CD14-positive monocyte (primary cell): ENCODE measurements at regions not wholly inside any gene's neighbourhood (a gene's known extent, or its start where the extent isn't known, plus 50 kb on each side); places are given as distances from the start of the nearest gene placed in this dataset.

Source experiments
- DNase-seq, 3 donors: peaks; one replicate each; pipeline ENCODE4 v3.0.0-alpha.2; 2011 to 2022
- H2AFZ ChIP-seq: 2 replicates; pipeline ENCODE4 v1.6.0; 2012; ENCODE audit warnings: mild to moderate bottlenecking, low read depth, low read length, inconsistent platforms; ENCODE audit not compliant: insufficient read depth, poor library complexity, severe bottlenecking
- H3K27ac ChIP-seq, 2 donors: 1 replicate in 1 of 2; 2 replicates in 1 of 2; pipeline ENCODE4 v1.5.1; 2012 to 2013; ENCODE audit warnings: low read length in 2 of 2, control low read depth in 1 of 2, inconsistent platforms in 1 of 2, low read depth in 1 of 2, mild to moderate bottlenecking in 1 of 2
- H3K27me3 ChIP-seq, 2 donors: one replicate each; pipeline versions ENCODE4 v1.6.0 to v1.6.1; 2011 to 2013; ENCODE audit warnings: low read length in 2 of 2; ENCODE audit not compliant: control insufficient read depth in 2 of 2, insufficient read depth in 2 of 2
- H3K36me3 ChIP-seq, 2 donors: replicated peaks in 1 of 2; 1 replicate in 1 of 2; 2 replicates in 1 of 2; pipeline versions ENCODE4 v1.5.1 to v1.6.1; 2012 to 2013; ENCODE audit warnings: low read length in 2 of 2, control low read depth in 1 of 2, inconsistent platforms in 1 of 2, mild to moderate bottlenecking in 1 of 2; ENCODE audit not compliant: insufficient read depth in 2 of 2, control insufficient read depth in 1 of 2
- H3K4me1 ChIP-seq, 2 donors: 1 replicate in 1 of 2; 2 replicates in 1 of 2; pipeline versions ENCODE4 v1.5.1 to v1.6.1; 2012 to 2013; ENCODE audit warnings: low read length in 2 of 2, control low read depth in 1 of 2, inconsistent platforms in 1 of 2, mild to moderate bottlenecking in 1 of 2, moderate library complexity in 1 of 2; ENCODE audit not compliant: insufficient read depth in 2 of 2, control insufficient read depth in 1 of 2
- H3K4me2 ChIP-seq: replicated peaks from 2 replicates; pipeline ENCODE3; 2012; ENCODE audit warnings: low read length, moderate library complexity, mild to moderate bottlenecking; ENCODE audit not compliant: poor library complexity, severe bottlenecking; ENCODE audit errors: extremely low read depth
- H3K4me3 ChIP-seq, 3 experiments: fragments of 200-600 bp in 1 of 3; sonication (generic) in 1 of 3; replicated peaks in 1 of 3; 1 replicate in 2 of 3; 2 replicates in 1 of 3; pipeline ENCODE4 v1.5.1; 2011 to 2013; ENCODE audit warnings: low read length in 3 of 3, mild to moderate bottlenecking in 3 of 3, control low read depth in 2 of 3, low read depth in 2 of 3, inconsistent platforms in 1 of 3, moderate library complexity in 1 of 3
- H3K79me2 ChIP-seq: 2 replicates; pipeline ENCODE4 v1.6.0; 2012; ENCODE audit warnings: mild to moderate bottlenecking, control low read depth, inconsistent platforms, low read length, moderate library complexity; ENCODE audit not compliant: insufficient read depth
- H3K9ac ChIP-seq: 2 replicates; pipeline ENCODE4 v1.6.0; 2017; ENCODE audit warnings: low read length, mild to moderate bottlenecking; ENCODE audit not compliant: insufficient read depth, poor library complexity, severe bottlenecking
- H3K9me3 ChIP-seq, 2 donors: replicated peaks in 1 of 2; 1 replicate in 1 of 2; 2 replicates in 1 of 2; pipeline versions ENCODE4 v1.5.1 to v1.6.1; 2012 to 2013; ENCODE audit warnings: low read length in 2 of 2, control low read depth in 1 of 2; ENCODE audit not compliant: control insufficient read depth in 1 of 2, insufficient read depth in 1 of 2
- H4K20me1 ChIP-seq: 2 replicates; pipeline ENCODE4 v1.6.0; 2012; ENCODE audit warnings: mild to moderate bottlenecking, low read length, control low read depth, moderate library complexity; ENCODE audit not compliant: insufficient read depth
- H3K27ac Mint-ChIP-seq, 7 donors: one replicate each; pipeline ENCODE4 v1.8.0; 2020; ENCODE audit warnings: mild to moderate bottlenecking in 7 of 7, mixed read lengths in 7 of 7, moderate library complexity in 6 of 7, inconsistent platforms in 2 of 7
- H3K27me3 Mint-ChIP-seq, 3 donors: one replicate each; pipeline ENCODE4 v1.8.0; 2021 to 2022; ENCODE audit warnings: low read depth in 3 of 3, mild to moderate bottlenecking in 3 of 3, mixed read lengths in 3 of 3, moderate library complexity in 3 of 3, inconsistent platforms in 1 of 3
- H3K36me3 Mint-ChIP-seq, 2 donors: one replicate each; pipeline ENCODE4 v1.8.0; 2020; ENCODE audit warnings: mixed read lengths in 2 of 2, inconsistent platforms in 1 of 2, mild to moderate bottlenecking in 1 of 2
- H3K4me1 Mint-ChIP-seq: one replicate; pipeline ENCODE4 v1.8.0; 2020; ENCODE audit warnings: mild to moderate bottlenecking, mixed read lengths
- H3K4me3 Mint-ChIP-seq, 2 donors: one replicate each; pipeline ENCODE4 v1.8.0; 2020; ENCODE audit warnings: mild to moderate bottlenecking in 2 of 2, mixed read lengths in 2 of 2, moderate library complexity in 1 of 2
- H3K9me3 Mint-ChIP-seq, 7 donors: one replicate each; pipeline ENCODE4 v1.8.0; 2020 to 2022; ENCODE audit warnings: mixed read lengths in 7 of 7, mild to moderate bottlenecking in 6 of 7, moderate library complexity in 6 of 7, inconsistent platforms in 2 of 7
- CTCF ChIP-seq: fragments of 200-600 bp; IDR thresholded peaks from one replicate; pipeline ENCODE4 v1.8.0; 2022; ENCODE audit warnings: antibody characterized with exemption, mild to moderate bottlenecking
- WGBS: methylation state at CpG from one replicate; pipeline ENCODE4 v1.1.5; 2013; ENCODE audit warnings: missing lambda C conversion rate; ENCODE audit not compliant: insufficient coverage; 5-methylcytosine and 5-hydroxymethylcytosine counted together
- intact Hi-C, 2 donors: fragments of 100-400 bp; cut with micrococcal nuclease; formaldehyde crosslinking; loops; one replicate each; pipeline versions ENCODE4 v1.15.0 to v1.15.1; 2023

GRCh38 chr7:48832303-48832845 is 92.0 kb upstream of the CDC14C start:
- no peaks in the 10 kb centered on the region for H4K20me1 ChIP-seq
- no peak overlapping the region for H3K27ac ChIP-seq
- no peak overlapping the region for H3K4me2 ChIP-seq
- DNase-seq, result no peak
- intact Hi-C loops, result no loop called here
- H3K9ac ChIP-seq, result no peak overlapping the region
- no peaks in the 10 kb centered on the region for H3K4me1 ChIP-seq
- no peak overlapping the region for H3K4me3 ChIP-seq
- no peak for TF ChIP-seq CTCF
- no peaks in the 10 kb centered on the region for H3K36me3 ChIP-seq
- no peak overlapping the region for H2AFZ ChIP-seq
- H3K9me3 Mint-ChIP-seq, result peaks cover 0 to 10% (median 2%) of the 10 kb centered on the region in 7 donors
- no peak overlapping the region for H3K27ac Mint-ChIP-seq
- no peaks in the 10 kb centered on the region for H3K79me2 ChIP-seq
- H3K36me3 Mint-ChIP-seq, result no peaks in the 10 kb centered on the region
- H3K9me3 ChIP-seq, result no peaks in the 10 kb centered on the region
- H3K27me3 Mint-ChIP-seq, result no peaks in the 10 kb centered on the region
- H3K4me1 Mint-ChIP-seq, result no peaks in the 10 kb centered on the region
- no peaks in the 10 kb centered on the region for H3K27me3 ChIP-seq
- H3K4me3 Mint-ChIP-seq, result no peak overlapping the region
- WGBS, result 100% methylated on average over 1 of the region's 4 CpGs

GRCh38 chr7:48837266-48837665 is 87.1 kb upstream of the CDC14C start:
- Mint-ChIP-seq H3K27ac (no peak overlapping the region), H3K36me3 (no peaks in the 10 kb centered on the region), H3K27me3 (no peaks in the 10 kb centered on the region), H3K4me3 (no peak overlapping the region), H3K4me1 (no peaks in the 10 kb centered on the region), H3K9me3 (peaks cover 0 to 7% (median 3%) of the 10 kb centered on the region in 7 donors)
- TF ChIP-seq CTCF, result no peak
- Histone ChIP-seq H3K4me2 (no peak overlapping the region), H3K9me3 (no peaks in the 10 kb centered on the region), H3K9ac (no peak overlapping the region), H2AFZ (no peak overlapping the region), H3K79me2 (no peaks in the 10 kb centered on the region), H4K20me1 (no peaks in the 10 kb centered on the region), H3K4me3 (no peak overlapping the region), H3K4me1 (no peaks in the 10 kb centered on the region), H3K36me3 (no peaks in the 10 kb centered on the region), H3K27me3 (no peaks in the 10 kb centered on the region), H3K27ac (no peak overlapping the region)
- no CpG with 5 or more reads among the region's 1 CpG for WGBS
- DNase-seq, result no peak
- intact Hi-C loops, result no loop called here
